KMS-11 (cell line): ENCODE measurements at regions not wholly inside any gene's neighbourhood (a gene's known extent, or its start where the extent isn't known, plus 50 kb on each side); places are given as distances from the start of the nearest gene placed in this dataset.

Source experiments
- H2AFZ ChIP-seq: fragments of 200-600 bp; sonication (generic); 2 replicates; pipeline ENCODE4 v1.6.1; 2016; ENCODE audit warnings: antibody characterized with exemption, mixed run types, low read depth
- H3K27ac ChIP-seq: fragments of 200-600 bp; sonication (generic); 2 replicates; pipeline ENCODE4 v1.6.1; 2016; ENCODE audit warnings: mild to moderate bottlenecking, mixed run types
- H3K27me3 ChIP-seq: fragments of 200-600 bp; sonication (generic); 2 replicates; pipeline ENCODE4 v1.6.1; 2017; ENCODE audit warnings: mild to moderate bottlenecking, low read depth, mixed run types, moderate library complexity; ENCODE audit not compliant: insufficient read depth
- H3K36me3 ChIP-seq: fragments of 200-600 bp; sonication (generic); 2 replicates; pipeline ENCODE4 v1.6.1; 2017; ENCODE audit warnings: mild to moderate bottlenecking, mixed run types; ENCODE audit not compliant: insufficient read depth
- H3K4me1 ChIP-seq: fragments of 200-600 bp; sonication (generic); 2 replicates; pipeline ENCODE4 v1.6.1; 2016; ENCODE audit warnings: mild to moderate bottlenecking, low read depth, mixed run types; ENCODE audit not compliant: poor library complexity, severe bottlenecking
- H3K4me2 ChIP-seq: fragments of 200-600 bp; sonication (generic); 2 replicates; pipeline ENCODE4 v1.7.0; 2016; ENCODE audit warnings: mild to moderate bottlenecking, mixed run types
- H3K4me3 ChIP-seq: fragments of 200-600 bp; sonication (generic); IDR thresholded peaks from 2 replicates; pipeline ENCODE4 v1.6.1; 2017; ENCODE audit warnings: low read depth, low read length, mixed read lengths; ENCODE audit not compliant: insufficient read depth
- H3K79me2 ChIP-seq: fragments of 200-600 bp; sonication (generic); 2 replicates; pipeline ENCODE4 v1.6.1; 2016; ENCODE audit warnings: low read depth, mixed run types; ENCODE audit not compliant: insufficient read depth
- H3K9ac ChIP-seq: fragments of 200-600 bp; sonication (generic); 2 replicates; pipeline ENCODE4 v1.6.1; 2016; ENCODE audit warnings: mild to moderate bottlenecking, mixed run types
- H4K20me1 ChIP-seq: fragments of 200-600 bp; sonication (generic); 2 replicates; pipeline ENCODE4 v1.6.1; 2016; ENCODE audit warnings: mild to moderate bottlenecking, mixed run types; ENCODE audit not compliant: insufficient read depth
- TF ChIP-seq, protein P1 (sequence below): fragments of 200-600 bp; sonication (generic); conservative IDR thresholded peaks from 2 replicates; pipeline ENCODE4 v1.6.1; 2017; ENCODE audit warnings: low read depth, mild to moderate bottlenecking, antibody characterized with exemption, low read length, moderate library complexity, mixed read lengths

DNA sequence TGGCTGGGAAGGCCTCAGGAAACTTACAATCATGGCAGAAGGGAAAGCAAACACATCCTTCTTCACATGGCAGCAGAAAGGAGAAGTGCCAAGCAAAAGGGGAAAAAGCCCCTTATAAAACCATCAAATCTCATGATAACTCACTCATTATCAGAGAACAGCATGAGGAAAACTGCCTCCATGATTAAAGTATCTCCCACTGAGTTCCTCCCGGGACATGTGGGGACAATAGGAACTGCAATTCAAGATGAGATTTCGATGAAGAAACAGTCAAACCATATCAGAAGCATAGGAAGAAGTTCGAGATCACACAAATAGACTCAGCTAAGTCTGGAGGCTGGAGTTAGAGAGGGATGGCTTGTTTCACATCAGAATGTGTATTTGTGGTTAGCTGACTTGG is 869.4 kb upstream of the PHF14 start:
- no peaks in the 10 kb centered on the region for H4K20me1 ChIP-seq
- no peaks in the 10 kb centered on the region for H3K4me1 ChIP-seq
- no peak overlapping the region for H3K4me2 ChIP-seq
- no peaks in the 10 kb centered on the region for H3K36me3 ChIP-seq
- H2AFZ ChIP-seq: no peak overlapping the region
- H3K4me3 ChIP-seq: no peak overlapping the region
- no peaks in the 10 kb centered on the region for H3K27me3 ChIP-seq
- no peak overlapping the region for H3K9ac ChIP-seq
- no peak overlapping the region for H3K27ac ChIP-seq
- TF ChIP-seq, protein P1, sequence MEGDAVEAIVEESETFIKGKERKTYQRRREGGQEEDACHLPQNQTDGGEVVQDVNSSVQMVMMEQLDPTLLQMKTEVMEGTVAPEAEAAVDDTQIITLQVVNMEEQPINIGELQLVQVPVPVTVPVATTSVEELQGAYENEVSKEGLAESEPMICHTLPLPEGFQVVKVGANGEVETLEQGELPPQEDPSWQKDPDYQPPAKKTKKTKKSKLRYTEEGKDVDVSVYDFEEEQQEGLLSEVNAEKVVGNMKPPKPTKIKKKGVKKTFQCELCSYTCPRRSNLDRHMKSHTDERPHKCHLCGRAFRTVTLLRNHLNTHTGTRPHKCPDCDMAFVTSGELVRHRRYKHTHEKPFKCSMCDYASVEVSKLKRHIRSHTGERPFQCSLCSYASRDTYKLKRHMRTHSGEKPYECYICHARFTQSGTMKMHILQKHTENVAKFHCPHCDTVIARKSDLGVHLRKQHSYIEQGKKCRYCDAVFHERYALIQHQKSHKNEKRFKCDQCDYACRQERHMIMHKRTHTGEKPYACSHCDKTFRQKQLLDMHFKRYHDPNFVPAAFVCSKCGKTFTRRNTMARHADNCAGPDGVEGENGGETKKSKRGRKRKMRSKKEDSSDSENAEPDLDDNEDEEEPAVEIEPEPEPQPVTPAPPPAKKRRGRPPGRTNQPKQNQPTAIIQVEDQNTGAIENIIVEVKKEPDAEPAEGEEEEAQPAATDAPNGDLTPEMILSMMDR: no peak
- no peaks in the 10 kb centered on the region for H3K79me2 ChIP-seq

DNA sequence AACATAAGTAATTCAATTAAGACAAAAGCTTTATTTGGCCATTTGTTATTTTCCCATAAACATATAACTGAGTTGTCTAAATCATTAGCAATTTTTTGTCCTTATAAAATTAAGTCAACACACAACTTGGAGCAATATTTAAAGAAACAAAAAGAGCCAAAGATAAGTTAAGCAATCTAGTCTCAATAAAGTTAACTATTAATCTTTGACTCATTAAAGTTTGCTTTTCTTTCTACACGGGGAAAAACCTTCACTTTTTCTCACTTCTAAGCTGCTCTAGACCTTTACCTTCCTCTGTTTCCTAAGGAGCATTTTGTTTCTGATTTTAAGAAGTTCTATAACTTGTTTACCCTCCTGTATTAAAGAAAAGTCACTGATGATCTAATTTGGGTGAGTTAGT is 867.1 kb upstream of the PHF14 start:
- no peaks in the 10 kb centered on the region for H4K20me1 ChIP-seq
- no peak overlapping the region for H3K9ac ChIP-seq
- no peaks in the 10 kb centered on the region for H3K36me3 ChIP-seq
- H2AFZ ChIP-seq: no peak overlapping the region
- H3K4me2 ChIP-seq: no peak overlapping the region
- H3K79me2 ChIP-seq: no peaks in the 10 kb centered on the region
- H3K4me3 ChIP-seq: no peak overlapping the region
- no peak overlapping the region for H3K27ac ChIP-seq
- H3K4me1 ChIP-seq: no peaks in the 10 kb centered on the region
- H3K27me3 ChIP-seq: no peaks in the 10 kb centered on the region
- TF ChIP-seq, protein P1: no peak

DNA sequence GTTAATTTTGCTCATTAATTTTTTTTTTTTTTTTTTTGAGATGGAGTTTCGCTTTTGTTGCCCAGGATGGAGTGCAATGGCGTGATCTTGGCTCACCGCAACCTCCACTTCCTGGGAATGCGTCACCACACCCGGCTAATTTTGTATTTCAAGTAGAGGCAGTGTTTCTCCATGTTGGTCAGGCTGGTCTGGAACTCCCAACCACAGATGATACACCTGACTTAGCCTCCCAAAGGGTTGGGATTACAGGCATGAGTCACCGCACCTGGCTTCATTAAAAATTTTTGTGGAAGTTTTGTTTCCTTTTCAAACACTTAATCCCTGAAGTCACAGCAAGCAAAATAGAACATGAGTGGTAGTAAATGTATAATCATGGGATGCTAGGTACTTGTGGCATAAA is 857.2 kb upstream of the PHF14 start:
- Histone ChIP-seq H4K20me1 (no peaks in the 10 kb centered on the region), H3K4me1 (peaks cover 26% of the 10 kb centered on the region), H3K27me3 (no peaks in the 10 kb centered on the region), H3K27ac (no peak overlapping the region), H3K36me3 (no peaks in the 10 kb centered on the region), H3K79me2 (no peaks in the 10 kb centered on the region), H3K9ac (no peak overlapping the region), H3K4me2 (no peak overlapping the region), H3K4me3 (no peak overlapping the region), H2AFZ (no peak overlapping the region)
- TF ChIP-seq, protein P1: no peak

DNA sequence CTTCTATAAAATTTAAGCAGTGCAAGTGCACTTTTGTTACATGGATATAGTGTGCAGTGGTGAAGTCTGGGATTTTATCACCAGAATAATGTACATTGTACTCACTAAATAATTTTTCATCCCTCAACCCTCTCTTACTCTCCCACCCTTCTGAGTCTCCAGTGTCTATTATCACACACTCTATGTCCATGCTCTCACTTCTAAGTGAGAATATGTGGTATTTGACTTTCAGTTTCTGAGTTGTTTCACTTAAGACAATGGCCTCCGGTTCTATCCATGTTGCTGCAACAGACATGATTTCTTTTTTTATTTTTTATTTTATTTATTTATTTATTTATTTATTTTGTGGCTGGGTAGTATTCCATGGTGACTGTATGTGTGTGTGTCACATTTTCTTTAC is 855.9 kb upstream of the PHF14 start:
- no peaks in the 10 kb centered on the region for H3K27me3 ChIP-seq
- no peak overlapping the region; the same call in 1 of the 2 replicates for H3K27ac ChIP-seq
- no peaks in the 10 kb centered on the region for H3K36me3 ChIP-seq
- H3K9ac ChIP-seq: no peak overlapping the region
- H2AFZ ChIP-seq: no peak overlapping the region
- H3K4me1 ChIP-seq: peaks cover 26% of the 10 kb centered on the region
- H3K4me2 ChIP-seq: peak overlapping the region; percentile 40; the same call in 1 of the 2 replicates
- no peak overlapping the region for H3K4me3 ChIP-seq
- TF ChIP-seq, protein P1: no peak
- no peaks in the 10 kb centered on the region for H3K79me2 ChIP-seq
- no peaks in the 10 kb centered on the region for H4K20me1 ChIP-seq
